ENCODE measurements at regions not wholly inside any gene's neighbourhood (a gene's known extent, or its start where the extent isn't known, plus 50 kb on each side); places are given as distances from the start of the nearest gene placed in this dataset.

GRCh38 chr6:6834356-6835222, 246.1 kb downstream of the LY86 start:
- TF ChIP-seq CTCF (IDR thresholded peaks at IDR 0.05; ENCODE audit: control insufficient read depth, extremely low read depth, insufficient read depth), result no peak
- DNase-seq (ENCODE audit: low read depth), result no peak
- no peak overlapping the region for H3K4me3 ChIP-seq (ENCODE audit: low read depth, low read length)

GRCh38 chr6:6835223-6835503, 246.6 kb downstream of the LY86 start:
- no peak overlapping the region for H3K4me3 ChIP-seq (ENCODE audit: low read depth, low read length)
- no peak for DNase-seq (ENCODE audit: low read depth)
- TF ChIP-seq CTCF (IDR thresholded peaks at IDR 0.05; ENCODE audit: control insufficient read depth, extremely low read depth, insufficient read depth), result no peak

GRCh38 chr6:6836609-6837406, 248.3 kb downstream of the LY86 start:
- no peak overlapping the region for H3K4me3 ChIP-seq (ENCODE audit: low read depth, low read length)

GRCh38 chr6:6837541-6838080, 249.1 kb downstream of the LY86 start:
- DNase-seq (ENCODE audit: low read depth), result no peak
- no peak overlapping the region for H3K4me3 ChIP-seq (ENCODE audit: low read depth, low read length)
- TF ChIP-seq CTCF (IDR thresholded peaks at IDR 0.05; ENCODE audit: control insufficient read depth, extremely low read depth, insufficient read depth), result no peak

More at GRCh38 chr6:6836609-6837406, 248.3 kb downstream of the LY86 start:
- DNase-seq (ENCODE audit: low read depth), result no peak
- TF ChIP-seq CTCF (IDR thresholded peaks at IDR 0.05; ENCODE audit: control insufficient read depth, extremely low read depth, insufficient read depth), result no peak

- TF ChIP-seq CTCF (IDR thresholded peaks at IDR 0.05; ENCODE audit: control insufficient read depth, extremely low read depth, insufficient read depth), result no peak
- no peak overlapping the region for H3K4me3 ChIP-seq (ENCODE audit: low read depth, low read length)
- DNase-seq (ENCODE audit: low read depth), result no peak
Observed at GRCh38 chr6:6840831-6841291, 252.3 kb downstream of the LY86 start.

- no peak for TF ChIP-seq CTCF (IDR thresholded peaks at IDR 0.05; ENCODE audit: control insufficient read depth, extremely low read depth, insufficient read depth)
- H3K4me3 ChIP-seq (ENCODE audit: low read depth, low read length), result no peak overlapping the region
- no peak for DNase-seq (ENCODE audit: low read depth)
Observed at GRCh38 chr6:6841571-6841970, 253.1 kb downstream of the LY86 start.

All from LNCaP clone FGC (cell line).